Cerebellar nuclear complex (tissue), 1 donor: ENCODE measurements at regions not wholly inside any gene's neighbourhood (a gene's known extent, or its start where the extent isn't known, plus 50 kb on each side); places are given as distances from the start of the nearest gene placed in this dataset.
"Not testable (repeated sequence)": the region's sequence is repeated elsewhere in the genome, so short reads cannot be mapped to it uniquely, and the experiment has no call there.

Source experiments
- DNase-seq, 2 experiments: peaks; one replicate each; lab custom pipeline; 2025; lab: John Stamatoyannopoulos, UW

- DNase-seq: not testable (repeated sequence)
These were observed 605.9 kb downstream of the KCNT2 start for GRCh38 chr1:196002296-196002695.

GRCh38 chr1:196001188-196001587 is 607.1 kb downstream of the KCNT2 start:
- DNase-seq: no peak

- DNase-seq: no peak
These were observed 609.2 kb downstream of the KCNT2 start for GRCh38 chr1:195999022-195999421.

- no peak for DNase-seq
These were observed 626.6 kb downstream of the KCNT2 start for GRCh38 chr1:195981448-195982139.

GRCh38 chr1:195979646-195980045 is 628.6 kb downstream of the KCNT2 start:
- DNase-seq: no peak

GRCh38 chr1:195973311-195973904 is 634.8 kb downstream of the KCNT2 start:
- DNase-seq: no peak

- no peak for DNase-seq
These were observed 636.7 kb downstream of the KCNT2 start for GRCh38 chr1:195971589-195971988.

- DNase-seq: no peak
These were observed 638.0 kb downstream of the KCNT2 start for GRCh38 chr1:195970209-195970608.

- no peak for DNase-seq
These were observed 642.8 kb downstream of the KCNT2 start for GRCh38 chr1:195965475-195965874.

- DNase-seq: no peak
These were observed 643.2 kb downstream of the KCNT2 start for GRCh38 chr1:195965036-195965435.

- DNase-seq: no peak
These were observed 643.7 kb downstream of the KCNT2 start for GRCh38 chr1:195964516-195964915.

GRCh38 chr1:195962051-195962450 is 646.2 kb downstream of the KCNT2 start:
- DNase-seq: no peak

- DNase-seq: no peak
These were observed 647.7 kb downstream of the KCNT2 start for GRCh38 chr1:195960580-195960979.

GRCh38 chr1:195958131-195958530 is 650.1 kb downstream of the KCNT2 start:
- DNase-seq: no peak

GRCh38 chr1:195956845-195957244 is 651.4 kb downstream of the KCNT2 start:
- DNase-seq: no peak

- no peak for DNase-seq
These were observed 653.4 kb downstream of the KCNT2 start for GRCh38 chr1:195954848-195955247.

- DNase-seq: no peak
These were observed 656.9 kb downstream of the KCNT2 start for GRCh38 chr1:195951313-195951712.

- no peak for DNase-seq
These were observed 659.9 kb downstream of the KCNT2 start for GRCh38 chr1:195948123-195948895.

GRCh38 chr1:195946500-195946899 is 661.7 kb downstream of the KCNT2 start:
- DNase-seq: no peak

GRCh38 chr1:195941795-195942194 is 666.4 kb downstream of the KCNT2 start:
- no peak for DNase-seq

- no peak for DNase-seq
These were observed 666.9 kb downstream of the KCNT2 start for GRCh38 chr1:195941314-195941713.

- DNase-seq: no peak
These were observed 668.4 kb downstream of the KCNT2 start for GRCh38 chr1:195939844-195940243.
